ENCODE measurements at regions not wholly inside any gene's neighbourhood (a gene's known extent, or its start where the extent isn't known, plus 50 kb on each side); places are given as distances from the start of the nearest gene placed in this dataset.
"Not testable (repeated sequence)": the region's sequence is repeated elsewhere in the genome, so short reads cannot be mapped to it uniquely, and the experiment has no call there.

- Histone ChIP-seq H2AFZ (ENCODE audit: low read length) (no peak overlapping the region), H3K27ac (ENCODE audit: low read length) (no peak overlapping the region), H3F3A (ENCODE audit: low read length, unreplicated experiment) (no peaks in the 10 kb centered on the region), H3K9me2 (replicated peaks; ENCODE audit: low read length) (no peaks in the 10 kb centered on the region), H4K20me1 (ENCODE audit: low read length) (no peaks in the 10 kb centered on the region), H3K79me2 (ENCODE audit: low read length) (no peaks in the 10 kb centered on the region), H3K27me3 (ENCODE audit: low read length) (peaks cover 47% of the 10 kb centered on the region), H3K36me3 (ENCODE audit: low read depth, low read length) (no peaks in the 10 kb centered on the region), H3K9me3 (ENCODE audit: low read length) (no peaks in the 10 kb centered on the region), H3K9ac (ENCODE audit: low read length) (no peak overlapping the region), H3K4me2 (ENCODE audit: low read length) (no peak overlapping the region), H3K4me1 (ENCODE audit: insufficient read depth, low read length) (no peaks in the 10 kb centered on the region), H3K4me3 (ENCODE audit: low read length) (no peak overlapping the region)
- intact Hi-C loops (cut with micrococcal nuclease), result no loop called here
- DNase-seq, result no peak
- BruUV-seq (replicated peaks), result no TSS peak
- ChIA-PET CTCF (no interaction called here), POLR2A (ENCODE audit: unreplicated experiment) (no interaction called here)
- TF ChIP-seq EZH2phosphoT487 (IDR thresholded peaks at IDR 0.05; ENCODE audit: borderline replicate concordance, low read length) (no peak), EZH2 (IDR thresholded peaks at IDR 0.05; ENCODE audit: low read length, unreplicated experiment) (no peak), CTCF (conservative IDR thresholded peaks at IDR 0.05; ENCODE audit: low read depth, low read length) (no peak)
- ATAC-seq, result no peak
Measured at GRCh38 chr1:5681654-5682053, 310.6 kb downstream of the NPHP4 start.

- DNase-seq (no peak), ATAC-seq (no peak)
- no TSS peak for BruUV-seq (replicated peaks)
- Histone ChIP-seq H3K9me2 (replicated peaks; ENCODE audit: low read length) (no peaks in the 10 kb centered on the region), H2AFZ (ENCODE audit: low read length) (no peak overlapping the region), H3K9me3 (ENCODE audit: low read length) (no peaks in the 10 kb centered on the region), H4K20me1 (ENCODE audit: low read length) (no peaks in the 10 kb centered on the region), H3K79me2 (ENCODE audit: low read length) (no peaks in the 10 kb centered on the region), H3K4me2 (ENCODE audit: low read length) (no peak overlapping the region), H3F3A (ENCODE audit: low read length, unreplicated experiment) (no peaks in the 10 kb centered on the region), H3K27ac (ENCODE audit: low read length) (no peak overlapping the region), H3K4me1 (ENCODE audit: insufficient read depth, low read length) (no peaks in the 10 kb centered on the region), H3K36me3 (ENCODE audit: low read depth, low read length) (no peaks in the 10 kb centered on the region), H3K27me3 (ENCODE audit: low read length) (peaks cover 37% of the 10 kb centered on the region), H3K4me3 (ENCODE audit: low read length) (no peak overlapping the region), H3K9ac (ENCODE audit: low read length) (no peak overlapping the region)
- CTCF ChIA-PET, result no interaction called here
- POLR2A ChIA-PET (ENCODE audit: unreplicated experiment), result no interaction called here
- intact Hi-C loops (cut with micrococcal nuclease), result no loop called here
- TF ChIP-seq EZH2phosphoT487 (IDR thresholded peaks at IDR 0.05; ENCODE audit: borderline replicate concordance, low read length) (no peak), EZH2 (IDR thresholded peaks at IDR 0.05; ENCODE audit: low read length, unreplicated experiment) (no peak), CTCF (conservative IDR thresholded peaks at IDR 0.05; ENCODE audit: low read depth, low read length) (no peak)
Measured at GRCh38 chr1:5680600-5680999, 311.6 kb downstream of the NPHP4 start.

GRCh38 chr1:5678759-5679158, 313.5 kb downstream of the NPHP4 start:
- POLR2A ChIA-PET (ENCODE audit: unreplicated experiment), result no interaction called here
- H2AFZ ChIP-seq (ENCODE audit: low read length), result no peak overlapping the region
- no peak overlapping the region for H3K9ac ChIP-seq (ENCODE audit: low read length)
- CTCF ChIA-PET, result no interaction called here
- H3K9me2 ChIP-seq (replicated peaks; ENCODE audit: low read length), result no peaks in the 10 kb centered on the region
- no peak overlapping the region for H3K4me2 ChIP-seq (ENCODE audit: low read length)
- H3K36me3 ChIP-seq (ENCODE audit: low read depth, low read length), result no peaks in the 10 kb centered on the region
- no peak overlapping the region for H3K4me3 ChIP-seq (ENCODE audit: low read length)
- H3F3A ChIP-seq (ENCODE audit: low read length, unreplicated experiment), result no peaks in the 10 kb centered on the region
- H3K27ac ChIP-seq (ENCODE audit: low read length), result no peak overlapping the region
- no peaks in the 10 kb centered on the region for H4K20me1 ChIP-seq (ENCODE audit: low read length)
- H3K27me3 ChIP-seq (ENCODE audit: low read length), result peaks cover 21% of the 10 kb centered on the region
- ATAC-seq, result no peak
- H3K9me3 ChIP-seq (ENCODE audit: low read length), result no peaks in the 10 kb centered on the region
- intact Hi-C loops (cut with micrococcal nuclease), result no loop called here
- no peaks in the 10 kb centered on the region for H3K4me1 ChIP-seq (ENCODE audit: insufficient read depth, low read length)
- no TSS peak for BruUV-seq (replicated peaks)
- TF ChIP-seq EZH2 (IDR thresholded peaks at IDR 0.05; ENCODE audit: low read length, unreplicated experiment) (no peak), EZH2phosphoT487 (IDR thresholded peaks at IDR 0.05; ENCODE audit: borderline replicate concordance, low read length) (no peak), CTCF (conservative IDR thresholded peaks at IDR 0.05; ENCODE audit: low read depth, low read length) (no peak)
- no peak for DNase-seq
- no peaks in the 10 kb centered on the region for H3K79me2 ChIP-seq (ENCODE audit: low read length)

- H3F3A ChIP-seq (ENCODE audit: low read length, unreplicated experiment); CTCF ChIA-PET; H3K4me1 ChIP-seq (ENCODE audit: insufficient read depth, low read length); H3K4me2 ChIP-seq (ENCODE audit: low read length); ATAC-seq; H3K79me2 ChIP-seq (ENCODE audit: low read length); H3K9me3 ChIP-seq (ENCODE audit: low read length); H3K36me3 ChIP-seq (ENCODE audit: low read depth, low read length); H3K9ac ChIP-seq (ENCODE audit: low read length); H2AFZ ChIP-seq (ENCODE audit: low read length); H3K9me2 ChIP-seq (replicated peaks; ENCODE audit: low read length); DNase-seq; intact Hi-C loops (cut with micrococcal nuclease); H4K20me1 ChIP-seq (ENCODE audit: low read length); H3K27ac ChIP-seq (ENCODE audit: low read length); H3K4me3 ChIP-seq (ENCODE audit: low read length); BruUV-seq (replicated peaks); POLR2A ChIA-PET (ENCODE audit: unreplicated experiment): not testable (repeated sequence)
- H3K27me3 ChIP-seq (ENCODE audit: low read length), result peaks cover 47% of the 10 kb centered on the region
Measured at GRCh38 chr1:5672355-5672754, 319.9 kb downstream of the NPHP4 start.
